ENCODE measurements at regions not wholly inside any gene's neighbourhood (a gene's known extent, or its start where the extent isn't known, plus 50 kb on each side); places are given as distances from the start of the nearest gene placed in this dataset.

DNA sequence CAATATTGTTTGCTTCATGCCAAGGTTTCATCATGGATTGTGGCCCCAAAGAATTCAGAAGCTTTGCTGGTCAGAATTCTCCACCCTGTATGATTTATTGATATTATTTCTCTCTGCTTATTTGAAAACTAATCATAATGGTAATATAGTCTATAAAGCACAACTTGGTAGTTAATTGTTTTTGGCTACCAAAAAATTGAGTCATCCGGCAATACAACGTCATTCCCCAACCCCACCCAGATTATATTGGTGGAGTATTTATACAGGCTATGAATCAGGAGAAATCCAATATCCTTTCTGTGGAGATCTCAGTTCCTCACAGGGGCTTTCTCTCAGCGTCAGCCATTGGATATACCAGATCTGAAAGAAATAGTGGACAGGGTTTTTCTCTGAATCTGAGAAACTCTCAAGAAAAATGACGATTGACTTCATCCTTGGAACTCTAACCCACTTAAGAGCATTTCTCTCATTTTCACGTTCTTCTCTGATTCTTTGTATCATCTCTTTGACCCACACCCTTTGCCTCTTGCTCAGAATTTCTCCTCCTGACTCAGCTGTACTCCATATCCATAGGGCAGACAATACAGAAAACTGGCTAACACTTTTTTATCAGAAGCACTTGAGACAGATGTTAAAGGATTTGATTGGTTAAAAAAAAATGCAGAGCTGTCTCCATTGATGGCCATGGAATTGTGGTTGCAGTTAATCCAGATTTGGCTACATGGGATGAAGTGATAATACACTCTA is 1055.8 kb upstream of the CADM2 start:
- DNase-seq: no peak

DNA sequence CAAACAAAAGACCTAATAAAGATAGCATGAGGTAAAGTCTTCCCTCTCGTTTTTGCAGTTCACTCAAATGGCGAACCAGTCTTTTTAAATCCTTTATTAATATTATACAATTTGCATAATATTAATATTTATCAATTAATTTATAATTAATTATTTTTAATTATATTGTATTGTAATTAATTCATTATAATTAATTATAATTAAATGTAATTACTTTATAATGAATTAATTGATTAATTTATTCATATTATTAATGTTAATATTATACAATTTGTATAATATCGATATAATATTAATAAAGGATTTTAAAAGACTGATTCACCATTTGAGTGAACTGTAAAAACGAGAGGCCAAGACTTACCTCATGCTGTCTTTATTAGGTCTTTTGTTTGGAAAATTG is 1045.4 kb upstream of the CADM2 start:
- DNase-seq: no peak

DNA sequence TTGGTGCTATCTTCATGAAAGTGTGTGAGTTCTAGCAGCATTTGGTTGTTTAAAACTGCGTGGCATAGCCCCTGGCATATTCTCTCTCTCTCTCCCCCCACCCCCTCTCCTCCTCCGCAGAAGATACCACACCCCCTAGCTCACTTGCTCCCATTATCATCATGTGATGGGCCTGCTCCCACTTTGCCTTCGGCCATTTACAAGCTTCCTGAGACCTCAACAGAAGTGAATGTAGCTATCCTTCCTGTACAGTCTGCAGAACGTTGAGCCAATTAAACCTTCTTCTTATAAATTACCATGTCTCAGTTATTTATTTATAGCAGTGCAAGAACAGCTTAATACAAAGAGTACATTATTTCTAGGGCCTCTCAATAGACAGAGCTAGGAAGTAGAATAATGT is 1032.5 kb upstream of the CADM2 start:
- DNase-seq: no peak

DNA sequence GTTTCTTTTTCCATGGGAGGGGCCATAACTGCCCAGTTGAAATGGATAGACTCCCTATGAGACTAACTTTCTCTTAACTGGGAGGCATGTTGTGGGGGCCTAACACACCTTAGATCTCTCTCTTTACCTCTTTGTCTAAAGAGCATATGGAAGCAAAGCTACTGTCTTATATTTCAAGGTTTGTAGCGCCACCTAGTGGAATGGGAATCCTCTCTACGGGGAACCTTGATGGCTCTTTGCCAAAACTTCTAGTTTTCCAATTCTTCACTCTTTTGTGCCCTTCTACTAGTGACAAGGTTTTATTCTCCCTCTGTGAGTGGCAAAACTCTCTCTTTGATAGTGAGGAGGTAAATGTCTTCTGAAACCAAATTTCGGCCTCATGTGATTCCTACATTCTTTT is 1030.4 kb upstream of the CADM2 start:
- DNase-seq: peak; percentile 46

DNA sequence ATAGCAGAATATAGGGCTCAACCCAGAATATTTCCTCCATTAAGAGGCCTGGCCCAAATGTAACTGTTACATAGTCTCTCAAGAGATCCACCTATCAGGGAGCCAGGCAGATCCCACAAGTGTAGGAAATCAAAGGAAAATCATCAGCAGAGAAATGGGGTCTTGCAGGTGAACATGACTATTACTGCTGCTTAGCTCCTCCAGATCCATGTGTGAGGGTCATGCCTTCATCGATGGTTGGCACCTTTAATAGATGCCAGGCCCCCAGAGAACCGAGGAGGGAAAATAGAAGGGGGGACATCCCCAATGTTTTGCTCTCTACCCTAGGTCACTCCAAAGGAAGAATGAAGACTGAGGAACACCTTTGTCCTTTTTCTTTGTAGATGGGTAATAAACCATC is 1029.9 kb upstream of the CADM2 start:
- peak; percentile 15 for DNase-seq

DNA sequence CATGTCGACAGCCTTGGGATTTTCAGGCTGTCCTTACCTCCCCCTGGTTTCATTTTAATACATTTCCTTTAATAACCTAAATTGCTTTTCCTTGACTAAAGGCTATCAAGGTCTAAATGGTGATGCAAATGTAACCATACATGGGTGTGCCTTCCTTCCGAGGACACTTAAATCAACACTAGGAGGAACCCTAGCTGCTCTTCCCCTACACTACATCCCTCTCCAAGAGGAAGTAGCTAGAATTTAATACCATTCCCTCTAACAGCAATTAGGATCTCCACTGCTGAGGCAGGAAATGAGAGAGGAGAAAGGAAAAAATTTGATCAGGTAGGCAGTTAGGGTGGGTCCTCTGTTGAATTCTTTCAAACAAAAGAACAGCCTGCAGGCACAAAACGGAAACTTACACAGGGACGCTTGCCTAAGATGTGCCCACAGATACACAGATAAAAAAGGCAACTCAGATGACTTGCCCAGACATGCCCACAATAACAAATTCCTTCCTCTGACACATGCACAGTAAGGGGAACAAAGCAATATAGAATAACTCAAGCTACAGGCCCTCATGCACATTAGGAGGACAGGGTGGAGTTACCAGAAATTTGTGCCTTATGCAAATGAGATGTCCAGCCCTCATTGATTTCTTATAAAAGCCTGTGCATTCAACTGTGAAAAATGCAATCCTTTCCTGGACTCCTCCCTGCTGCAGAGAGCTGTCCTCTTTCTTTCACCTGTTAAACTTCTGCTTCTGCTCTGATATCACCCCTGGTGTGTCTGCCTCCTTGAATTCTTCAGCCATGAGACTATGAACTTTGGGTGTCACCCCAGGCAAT is 1024.4 kb upstream of the CADM2 start:
- peak; percentile 86 for DNase-seq

DNA sequence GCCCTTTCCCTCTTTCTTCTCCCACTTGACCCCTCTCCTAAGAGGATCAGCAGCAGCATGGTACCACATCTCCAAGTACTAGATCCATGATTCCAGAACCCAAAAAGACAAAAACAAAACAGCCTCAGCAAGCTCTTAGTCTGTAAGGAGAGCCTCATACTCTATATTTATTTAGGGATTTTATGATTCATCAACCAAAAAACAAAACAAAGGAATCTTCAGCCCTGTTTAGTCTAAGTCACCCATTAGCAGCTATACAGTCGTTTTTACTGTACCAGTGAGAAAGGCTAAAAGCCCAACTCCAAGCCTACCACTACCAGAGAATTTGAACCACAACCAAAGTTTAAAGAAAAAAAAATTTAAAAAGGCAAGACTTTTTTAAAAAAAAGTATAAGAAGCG is 1020.3 kb upstream of the CADM2 start:
- no peak for DNase-seq

DNA sequence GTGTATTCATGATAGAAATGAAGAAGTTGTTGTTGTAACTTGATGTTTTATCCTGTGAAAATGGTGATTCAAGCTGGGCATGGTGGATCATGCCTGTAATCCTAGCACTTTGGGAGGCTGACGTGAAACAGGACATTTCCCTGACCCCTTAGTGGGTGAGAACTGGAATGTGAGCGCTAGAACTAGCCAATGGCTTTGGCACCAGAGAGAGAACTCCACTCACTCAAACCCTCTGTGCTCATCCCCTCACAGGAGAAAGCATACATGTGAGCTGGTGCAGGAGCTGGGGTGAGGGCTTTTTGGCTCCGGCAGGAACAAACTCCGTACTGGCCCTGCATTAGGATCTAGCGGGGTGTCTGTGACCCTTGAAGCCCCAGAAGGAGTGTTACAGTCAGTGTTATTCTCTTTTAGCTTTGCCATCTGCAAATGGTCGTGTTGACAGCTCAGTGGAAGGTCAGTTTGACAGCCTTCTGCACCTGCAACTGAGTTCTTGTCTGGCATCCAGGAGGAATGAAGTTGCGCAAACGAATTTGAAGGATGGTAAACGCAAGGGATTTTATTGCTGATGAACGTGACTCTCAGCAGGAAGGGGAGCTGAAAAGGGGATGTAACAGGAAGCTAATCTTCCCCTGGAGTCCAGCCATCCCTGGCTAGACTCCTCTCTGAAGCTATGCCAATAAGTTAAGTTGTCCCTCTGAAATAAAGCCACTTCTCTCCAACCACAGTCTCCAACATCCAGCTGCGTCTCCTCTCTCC is 1016.6 kb upstream of the CADM2 start:
- DNase-seq: peak; percentile 3

DNA sequence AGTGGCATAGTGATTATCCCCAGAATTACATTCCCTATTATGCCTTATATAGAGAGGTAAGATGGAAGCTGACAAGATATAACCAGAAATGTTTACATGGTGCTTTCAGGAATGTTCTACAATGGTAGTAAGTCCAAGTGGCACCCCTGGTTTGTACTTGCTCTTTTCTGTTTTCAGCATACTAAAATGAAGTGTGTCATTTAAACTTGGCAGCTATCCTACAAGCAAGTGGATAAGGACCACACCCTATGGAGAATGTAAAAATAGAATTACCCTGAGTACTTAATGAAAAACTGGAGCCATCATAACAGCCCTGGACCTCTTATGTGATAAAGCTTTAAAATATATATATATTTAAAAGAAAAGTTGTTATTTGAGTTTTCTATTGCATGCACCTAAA is 1012.7 kb upstream of the CADM2 start:
- DNase-seq: peak; percentile 37

DNA sequence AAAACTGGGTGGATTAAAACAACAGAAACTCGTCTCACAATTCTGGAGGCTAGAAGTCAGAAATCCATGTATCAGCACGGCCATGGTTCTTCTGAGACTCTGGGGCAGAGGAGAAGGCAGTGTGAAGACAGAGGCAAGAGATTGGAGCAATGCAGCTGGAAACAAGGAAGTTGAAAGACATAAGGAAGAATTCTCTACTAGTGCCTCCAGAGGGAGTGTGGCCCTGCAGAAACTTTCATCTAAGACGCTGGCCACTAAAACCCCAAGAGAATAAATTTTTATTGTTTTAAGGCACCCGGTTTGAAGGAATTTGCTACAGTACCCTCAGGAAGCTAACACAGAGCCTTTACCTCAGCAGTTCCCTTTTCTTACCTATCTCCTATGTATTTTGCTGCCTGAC is 1012.2 kb upstream of the CADM2 start:
- peak; percentile 5 for DNase-seq

DNA sequence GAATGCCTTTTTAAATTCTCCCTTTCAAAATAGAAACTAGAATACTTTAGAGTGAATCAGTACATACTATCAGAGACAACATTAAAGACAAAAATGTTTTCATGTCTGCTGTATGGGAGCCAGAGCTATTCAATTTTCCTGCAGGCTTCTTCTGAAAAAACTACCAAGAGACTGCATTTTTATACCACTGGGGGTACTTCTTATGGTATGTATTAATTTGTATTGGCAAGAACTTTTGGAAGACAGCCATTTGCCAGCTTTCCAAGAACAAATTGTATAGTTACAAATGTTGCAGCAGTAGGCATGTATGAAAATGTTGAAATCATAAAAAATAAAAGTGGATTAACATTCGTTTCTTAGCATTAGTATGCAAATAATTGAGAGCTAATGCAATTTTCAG is 1010.0 kb upstream of the CADM2 start:
- DNase-seq: no peak

DNA sequence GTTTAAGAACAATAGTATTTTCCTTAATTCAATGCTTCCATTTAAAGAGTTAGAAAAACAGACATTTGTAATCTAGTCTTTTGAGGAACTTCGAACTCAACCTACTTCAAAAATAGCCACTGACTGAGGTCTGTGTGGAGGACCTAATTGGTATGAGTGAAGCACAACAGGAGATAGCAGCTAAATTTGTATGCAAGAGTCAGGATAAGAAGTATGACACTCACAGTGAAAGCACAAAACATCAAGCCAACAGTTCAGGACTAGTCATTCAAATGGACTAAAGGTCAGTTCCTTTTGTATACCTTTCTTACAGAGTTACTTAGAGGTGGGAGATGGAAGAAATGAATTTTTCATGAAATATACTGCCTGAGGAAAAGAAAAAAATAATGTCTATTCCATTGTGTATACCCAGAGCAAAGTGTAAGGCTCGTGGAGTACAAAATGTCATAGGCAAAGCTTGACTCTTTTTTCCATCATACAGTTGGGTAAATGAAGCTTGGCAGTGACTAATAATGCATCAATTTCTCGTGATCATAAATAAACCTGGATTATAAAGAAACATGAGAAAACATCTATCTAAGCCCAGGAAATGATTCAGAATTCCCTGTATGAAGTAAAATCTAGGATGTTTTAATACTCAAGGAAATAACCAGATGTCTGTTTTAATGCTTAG is 1005.2 kb upstream of the CADM2 start:
- peak; percentile 2 for DNase-seq

DNA sequence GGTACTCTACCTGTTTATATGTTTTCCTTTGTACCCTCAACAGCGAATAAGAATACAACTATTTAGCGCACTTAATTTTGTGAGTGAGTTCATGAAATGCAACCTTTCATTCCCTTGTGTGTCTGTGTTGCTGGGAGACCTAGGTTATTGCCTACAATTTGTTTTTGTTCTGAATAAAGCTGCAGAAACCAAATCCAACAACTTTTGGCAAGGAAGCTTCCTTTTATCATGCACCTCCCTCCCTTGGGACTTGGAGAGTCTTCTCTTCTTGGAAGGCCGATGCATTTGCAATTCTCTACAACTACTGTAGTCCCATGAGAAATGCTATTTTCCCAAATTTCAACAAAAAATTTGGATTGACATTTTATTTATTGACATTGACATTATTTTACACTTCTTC is 1002.4 kb upstream of the CADM2 start:
- no peak for DNase-seq

DNA sequence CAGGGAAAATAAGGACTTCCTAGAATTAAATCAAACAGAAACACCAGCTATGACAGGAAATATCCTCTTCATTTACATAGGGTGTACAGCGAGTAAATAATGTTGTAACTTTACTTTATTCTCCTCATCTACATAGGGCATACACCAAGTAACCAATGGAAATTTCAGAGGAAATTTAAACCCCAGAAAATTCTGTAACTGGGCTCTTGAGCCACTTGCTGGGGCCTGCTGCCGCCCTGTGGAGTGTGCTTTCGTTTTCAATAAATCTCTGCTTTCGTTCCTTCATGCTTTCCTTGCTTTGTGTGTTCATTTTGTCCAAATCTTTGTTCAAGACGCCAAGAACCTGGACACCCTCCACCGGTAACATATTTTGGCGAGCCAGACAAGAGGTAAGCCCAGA is 990.4 kb upstream of the CADM2 start:
- DNase-seq: no peak

DNA sequence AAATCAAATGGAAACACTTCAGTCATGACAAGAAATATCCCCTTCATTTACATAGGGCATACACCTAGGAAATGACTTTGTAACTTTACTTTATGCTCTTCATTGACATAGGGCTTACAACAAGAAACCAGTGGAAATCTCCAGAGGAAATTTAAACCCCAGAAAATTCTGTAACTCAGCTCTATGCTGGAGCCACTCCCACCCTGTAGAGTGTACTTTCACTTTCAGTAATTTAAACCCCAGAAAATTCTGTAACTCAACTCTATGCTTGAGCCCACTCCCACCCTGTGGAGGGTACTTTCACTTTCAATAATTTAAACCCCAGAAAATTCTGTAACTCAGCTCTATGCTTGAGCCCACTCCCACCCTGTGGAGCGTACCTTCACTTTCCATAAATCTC is 987.1 kb upstream of the CADM2 start:
- DNase-seq: no peak

DNA sequence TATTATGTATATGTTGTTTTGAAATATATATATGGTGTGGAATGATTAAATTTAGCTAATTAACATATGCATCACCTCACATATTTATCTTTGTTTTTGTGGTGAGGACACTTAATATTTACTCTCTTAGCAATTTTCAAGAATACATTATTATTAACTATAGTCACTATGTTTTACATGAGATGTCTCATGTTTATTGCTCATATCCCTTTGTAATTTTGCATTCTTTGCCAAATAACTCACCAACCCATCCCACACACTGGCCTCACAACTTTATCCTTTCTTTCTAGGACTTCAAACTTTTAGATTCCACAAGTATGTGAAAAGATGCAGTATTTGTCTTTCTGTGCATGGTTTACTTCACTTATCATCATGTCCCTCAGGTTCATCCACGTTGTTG is 950.2 kb upstream of the CADM2 start:
- DNase-seq: no peak

DNA sequence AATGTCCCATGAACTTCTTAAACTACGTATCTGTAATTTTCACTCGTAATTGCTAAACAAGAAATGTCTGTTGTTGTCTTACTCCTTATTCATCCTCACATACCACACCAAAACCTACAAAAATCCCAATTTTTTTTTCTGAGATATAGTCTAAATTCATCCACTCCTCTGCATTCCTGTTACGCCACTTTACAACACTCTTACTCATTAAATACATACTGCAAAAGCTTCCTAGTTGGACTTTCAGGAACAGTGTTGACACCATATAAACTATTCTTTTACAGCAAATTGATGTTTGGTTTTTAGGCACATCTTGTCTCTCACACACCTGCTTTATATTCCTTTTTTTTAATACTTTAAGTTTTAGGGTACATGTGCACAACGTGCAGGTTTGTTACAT is 934.9 kb upstream of the CADM2 start:
- DNase-seq: no peak

DNA sequence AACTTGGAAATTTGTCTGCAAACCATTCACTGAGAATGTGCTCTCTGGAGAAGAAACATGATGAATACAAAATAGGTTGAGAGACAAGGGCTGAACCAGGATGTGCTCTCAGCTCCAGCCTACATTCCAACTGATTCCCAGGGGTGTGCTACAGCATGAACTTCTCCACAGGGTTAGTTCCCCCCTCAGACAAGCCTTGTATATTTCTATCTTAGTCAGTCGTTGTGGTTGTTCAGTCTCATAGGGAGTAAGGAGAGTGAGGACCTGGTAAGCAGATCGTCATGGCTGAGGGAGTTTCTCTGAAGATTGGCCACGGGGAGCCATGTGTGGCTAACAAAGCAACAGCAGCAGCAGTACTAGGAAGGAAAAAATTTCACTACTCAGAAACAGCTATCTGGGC is 919.7 kb upstream of the CADM2 start:
- no peak for DNase-seq

DNA sequence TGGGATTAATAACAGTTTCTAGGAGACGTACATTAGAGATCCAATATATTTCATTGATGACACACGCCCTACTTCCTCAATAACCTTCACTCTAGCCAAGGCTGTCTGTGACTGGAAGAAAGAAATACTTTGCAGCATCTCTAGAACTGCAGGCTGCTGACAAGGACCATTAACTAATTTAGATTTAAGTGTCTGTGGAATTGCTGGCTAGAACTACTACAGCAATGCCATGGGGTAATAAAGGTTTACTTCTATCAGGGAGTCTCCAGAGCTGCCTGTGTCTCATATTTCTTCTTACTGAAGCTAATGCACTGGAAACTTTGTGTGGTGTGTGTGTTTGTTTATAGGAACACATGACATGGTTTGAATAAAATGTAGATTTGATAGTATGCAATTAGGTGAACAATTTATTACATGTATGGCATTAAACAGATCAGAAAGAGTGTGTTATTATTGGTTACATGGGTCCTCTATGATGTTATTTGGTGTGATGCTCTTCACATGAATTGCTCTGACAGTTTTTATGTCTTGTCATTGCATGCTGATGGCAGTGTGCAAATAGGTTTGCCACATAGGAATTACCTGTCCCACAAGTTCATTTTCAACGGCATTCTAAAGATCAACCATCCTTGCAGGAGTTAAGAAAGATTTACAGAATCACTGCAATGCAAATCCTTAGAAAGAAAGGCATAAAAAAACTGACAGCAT is 916.2 kb upstream of the CADM2 start:
- peak; percentile 16 for DNase-seq

DNA sequence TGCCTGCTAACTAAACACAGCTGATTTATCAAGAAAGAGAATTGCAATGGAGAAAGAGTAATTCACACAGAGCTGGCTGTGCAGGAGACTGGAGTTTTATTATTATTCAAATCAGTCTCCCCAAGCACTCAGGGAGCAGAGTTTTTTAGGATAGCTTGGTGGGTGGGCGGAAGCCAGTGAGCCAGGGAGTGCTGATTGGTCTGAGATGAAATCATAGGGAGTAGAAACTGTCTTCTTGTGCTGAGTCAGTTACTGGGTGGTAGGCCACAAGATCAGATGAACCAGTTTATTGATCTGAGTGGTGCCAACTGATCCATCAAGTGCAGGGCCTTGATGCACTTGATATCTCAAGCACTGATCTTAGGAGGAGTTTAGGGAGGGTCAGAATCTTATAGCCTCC is 891.9 kb upstream of the CADM2 start:
- DNase-seq: no peak

DNA sequence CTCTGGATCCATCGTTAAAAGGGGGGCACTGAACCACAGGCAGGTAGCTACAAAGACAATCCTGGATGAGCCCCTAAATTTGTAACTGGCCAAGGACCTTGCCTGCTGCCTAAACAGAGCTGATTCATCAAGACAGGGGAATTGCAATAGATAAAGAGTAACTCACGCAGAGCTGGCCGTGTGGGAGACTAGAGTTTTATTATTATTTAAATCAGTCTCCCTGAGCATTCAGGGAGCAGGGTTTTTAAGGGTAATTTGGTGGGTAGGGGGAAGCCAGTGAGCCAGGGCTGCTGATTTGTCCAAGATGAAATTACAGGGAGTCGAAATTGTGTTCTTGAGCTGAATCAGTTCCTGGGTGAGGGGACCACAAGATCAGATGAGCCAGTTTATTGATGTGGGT is 885.1 kb upstream of the CADM2 start:
- no peak for DNase-seq

DNA sequence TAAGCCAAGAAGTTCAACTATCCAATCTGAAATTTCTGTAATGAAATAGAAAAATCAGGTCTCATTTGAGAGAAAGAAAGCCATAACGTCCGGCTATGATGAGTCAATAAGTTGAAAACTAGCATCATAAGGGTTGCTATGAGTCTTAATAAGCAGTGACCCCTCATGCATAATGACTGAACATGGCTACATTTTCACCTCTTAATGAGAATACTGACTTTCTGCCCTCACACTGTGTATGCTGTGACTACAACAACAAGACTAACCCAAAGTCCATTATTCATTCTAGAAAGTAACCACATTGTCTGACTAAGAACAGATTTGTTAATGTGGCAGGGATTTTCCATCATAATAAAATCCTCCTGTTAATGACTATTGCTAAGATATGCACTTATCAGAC is 884.0 kb upstream of the CADM2 start:
- DNase-seq: no peak

DNA sequence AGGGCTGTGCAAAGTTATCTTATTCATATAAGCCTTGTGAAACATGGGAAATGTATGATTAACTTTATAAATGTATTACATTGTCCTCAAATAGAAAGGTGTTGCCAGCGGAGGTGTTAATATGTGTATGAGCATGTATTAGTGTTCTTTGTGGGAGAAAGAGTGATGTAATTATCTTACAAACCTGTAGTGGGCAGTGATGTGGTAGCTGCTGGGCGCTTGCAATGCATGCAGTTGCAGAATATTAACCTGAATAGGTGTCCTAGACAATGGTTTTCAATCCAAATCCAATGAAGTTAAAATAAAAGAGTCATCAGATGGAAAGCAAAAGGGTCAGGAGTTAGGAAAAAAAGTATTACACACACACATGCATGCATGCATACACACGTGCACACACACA is 881.3 kb upstream of the CADM2 start:
- DNase-seq: peak; percentile 31

Measured in NCI-H69 (cell line).